ENCODE measurements at regions not wholly inside any gene's neighbourhood (a gene's known extent, or its start where the extent isn't known, plus 50 kb on each side); places are given as distances from the start of the nearest gene placed in this dataset.
A peak's percentile ranks its signal among the peaks of the same experiment; 100 is the strongest.

- Histone ChIP-seq H3K18ac (ENCODE audit: low read length) (no peak overlapping the region), H4K12ac (ENCODE audit: low read depth, low read length) (no peak overlapping the region), H3K9me3 (ENCODE audit: insufficient read depth, low read depth, low read length) (peaks cover 3% of the 10 kb centered on the region), H3K9ac (ENCODE audit: low read length) (no peak overlapping the region), H3K14ac (ENCODE audit: low read length) (no peak overlapping the region), H2AK5ac (ENCODE audit: low read length) (no peak overlapping the region), H4K8ac (ENCODE audit: low read depth, low read length) (no peak overlapping the region), H2BK5ac (ENCODE audit: low read depth, low read length, poor library complexity) (no peak overlapping the region), H4K91ac (ENCODE audit: low read depth, low read length) (no peak overlapping the region), H3K4me3 (ENCODE audit: low read depth, low read length) (no peak overlapping the region), H3K4me2 (ENCODE audit: low read length) (no peak overlapping the region), H3K79me1 (ENCODE audit: low read length) (no peaks in the 10 kb centered on the region), H3K4me1 (ENCODE audit: control insufficient read depth in 1 of 2, insufficient read depth in 2 of 2, low read length in 2 of 2) (peaks cover 3% of the 10 kb centered on the region in 2 experiments), H3K79me2 (ENCODE audit: control insufficient read depth, insufficient read depth, low read length, poor library complexity) (no peaks in the 10 kb centered on the region), H2AFZ (ENCODE audit: insufficient read depth, low read length, poor library complexity) (no peak overlapping the region), H3K23ac (ENCODE audit: low read length) (no peak overlapping the region), H2BK12ac (ENCODE audit: low read length) (no peak overlapping the region), H3K27ac (ENCODE audit: low read depth, low read length) (no peak overlapping the region), H3K36me3 (ENCODE audit: control insufficient read depth in 1 of 2, insufficient read depth in 2 of 2, low read length in 2 of 2) (no peaks in the 10 kb centered on the region), H2BK120ac (ENCODE audit: insufficient read depth, low read length, poor library complexity) (no peak overlapping the region), H3K27me3 (ENCODE audit: insufficient read depth, low read length) (no peaks in the 10 kb centered on the region), H3K4ac (ENCODE audit: low read depth, low read length) (no peak overlapping the region)
- DNase-seq = no peak
- WGBS (ENCODE audit: extremely low coverage, insufficient coverage, insufficient read length) = no CpG with 5 or more reads among the region's 14 CpGs
Measured at GRCh38 chr21:43354026-43354420, 72.9 kb downstream of the SIK1 start.

GRCh38 chr21:43353282-43354025 is 73.5 kb downstream of the SIK1 start:
- Histone ChIP-seq H3K27me3 (ENCODE audit: insufficient read depth, low read length) (no peaks in the 10 kb centered on the region), H3K4ac (ENCODE audit: low read depth, low read length) (no peak overlapping the region), H3K4me3 (ENCODE audit: low read depth, low read length) (no peak overlapping the region), H3K36me3 (ENCODE audit: control insufficient read depth in 1 of 2, insufficient read depth in 2 of 2, low read length in 2 of 2) (no peaks in the 10 kb centered on the region), H3K9ac (ENCODE audit: low read length) (no peak overlapping the region), H3K9me3 (ENCODE audit: insufficient read depth, low read depth, low read length) (peaks cover 3% of the 10 kb centered on the region), H4K8ac (ENCODE audit: low read depth, low read length) (no peak overlapping the region), H3K4me2 (ENCODE audit: low read length) (no peak overlapping the region), H3K18ac (ENCODE audit: low read length) (no peak overlapping the region), H2BK12ac (ENCODE audit: low read length) (no peak overlapping the region), H2AK5ac (ENCODE audit: low read length) (no peak overlapping the region), H3K27ac (ENCODE audit: low read depth, low read length) (no peak overlapping the region), H4K91ac (ENCODE audit: low read depth, low read length) (no peak overlapping the region), H3K14ac (ENCODE audit: low read length) (no peak overlapping the region), H3K4me1 (ENCODE audit: control insufficient read depth in 1 of 2, insufficient read depth in 2 of 2, low read length in 2 of 2) (peaks cover 7% of the 10 kb centered on the region in 2 experiments), H4K12ac (ENCODE audit: low read depth, low read length) (no peak overlapping the region), H2BK5ac (ENCODE audit: low read depth, low read length, poor library complexity) (no peak overlapping the region), H3K79me2 (ENCODE audit: control insufficient read depth, insufficient read depth, low read length, poor library complexity) (no peaks in the 10 kb centered on the region), H2BK120ac (ENCODE audit: insufficient read depth, low read length, poor library complexity) (no peak overlapping the region), H2AFZ (ENCODE audit: insufficient read depth, low read length, poor library complexity) (no peak overlapping the region), H3K23ac (ENCODE audit: low read length) (no peak overlapping the region), H3K79me1 (ENCODE audit: low read length) (no peaks in the 10 kb centered on the region)
- no CpG with 5 or more reads among the region's 28 CpGs for WGBS (ENCODE audit: extremely low coverage, insufficient coverage, insufficient read length)
- DNase-seq = no peak

GRCh38 chr21:43352568-43353281 is 74.2 kb downstream of the SIK1 start:
- Histone ChIP-seq H3K18ac (ENCODE audit: low read length) (no peak overlapping the region), H3K9me3 (ENCODE audit: insufficient read depth, low read depth, low read length) (peaks cover 3% of the 10 kb centered on the region), H3K4me1 (ENCODE audit: control insufficient read depth in 1 of 2, insufficient read depth in 2 of 2, low read length in 2 of 2) (peaks cover 7% of the 10 kb centered on the region in 2 experiments), H4K8ac (ENCODE audit: low read depth, low read length) (no peak overlapping the region), H3K23ac (ENCODE audit: low read length) (no peak overlapping the region), H3K4me2 (ENCODE audit: low read length) (no peak overlapping the region), H2AK5ac (ENCODE audit: low read length) (no peak overlapping the region), H3K27me3 (ENCODE audit: insufficient read depth, low read length) (no peaks in the 10 kb centered on the region), H3K27ac (ENCODE audit: low read depth, low read length) (no peak overlapping the region), H3K14ac (ENCODE audit: low read length) (no peak overlapping the region), H3K4me3 (ENCODE audit: low read depth, low read length) (no peak overlapping the region), H4K12ac (ENCODE audit: low read depth, low read length) (no peak overlapping the region), H2BK5ac (ENCODE audit: low read depth, low read length, poor library complexity) (no peak overlapping the region), H2BK12ac (ENCODE audit: low read length) (no peak overlapping the region), H3K79me2 (ENCODE audit: control insufficient read depth, insufficient read depth, low read length, poor library complexity) (no peaks in the 10 kb centered on the region), H3K36me3 (ENCODE audit: control insufficient read depth in 1 of 2, insufficient read depth in 2 of 2, low read length in 2 of 2) (no peaks in the 10 kb centered on the region), H3K9ac (ENCODE audit: low read length) (no peak overlapping the region), H3K79me1 (ENCODE audit: low read length) (no peaks in the 10 kb centered on the region), H3K4ac (ENCODE audit: low read depth, low read length) (no peak overlapping the region), H2BK120ac (ENCODE audit: insufficient read depth, low read length, poor library complexity) (no peak overlapping the region), H2AFZ (ENCODE audit: insufficient read depth, low read length, poor library complexity) (no peak overlapping the region), H4K91ac (ENCODE audit: low read depth, low read length) (no peak overlapping the region)
- WGBS (ENCODE audit: extremely low coverage, insufficient coverage, insufficient read length) = no CpG with 5 or more reads among the region's 16 CpGs
- DNase-seq = peak in 1 of 2 donors; percentile 13

DNA sequence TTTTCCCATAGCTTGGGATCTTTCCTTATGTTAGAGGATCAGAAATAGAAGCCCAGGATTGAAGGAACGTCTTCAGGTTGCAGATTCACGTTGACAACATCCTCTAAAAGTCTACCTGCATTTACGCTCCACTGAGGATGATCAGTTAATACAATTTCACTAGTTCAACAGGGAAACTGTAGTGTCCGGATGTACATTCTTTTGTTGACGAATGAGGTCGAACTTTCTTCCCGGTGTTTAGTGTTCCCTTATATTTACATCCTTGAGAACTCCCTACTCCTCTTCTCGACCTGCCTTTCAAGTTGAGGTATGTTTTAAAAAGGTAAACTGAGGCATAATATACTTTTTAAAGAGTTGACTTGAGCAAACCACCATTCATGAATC is 74.8 kb downstream of the SIK1 start:
- no peak overlapping the region for H4K12ac ChIP-seq (ENCODE audit: low read depth, low read length)
- no peaks in the 10 kb centered on the region for H3K27me3 ChIP-seq (ENCODE audit: insufficient read depth, low read length)
- H3K23ac ChIP-seq (ENCODE audit: low read length) = no peak overlapping the region
- no peak overlapping the region for H2BK12ac ChIP-seq (ENCODE audit: low read length)
- peaks cover 3% of the 10 kb centered on the region for H3K9me3 ChIP-seq (ENCODE audit: insufficient read depth, low read depth, low read length)
- H4K91ac ChIP-seq (ENCODE audit: low read depth, low read length) = no peak overlapping the region
- H3K18ac ChIP-seq (ENCODE audit: low read length) = no peak overlapping the region
- H3K79me2 ChIP-seq (ENCODE audit: control insufficient read depth, insufficient read depth, low read length, poor library complexity) = no peaks in the 10 kb centered on the region
- no peak overlapping the region for H3K14ac ChIP-seq (ENCODE audit: low read length)
- no peak overlapping the region for H2BK5ac ChIP-seq (ENCODE audit: low read depth, low read length, poor library complexity)
- no peak overlapping the region for H3K27ac ChIP-seq (ENCODE audit: low read depth, low read length)
- no peak for DNase-seq
- no peak overlapping the region for H3K4me2 ChIP-seq (ENCODE audit: low read length)
- no peaks in the 10 kb centered on the region for H3K36me3 ChIP-seq (ENCODE audit: control insufficient read depth in 1 of 2, insufficient read depth in 2 of 2, low read length in 2 of 2)
- no peak overlapping the region for H3K4ac ChIP-seq (ENCODE audit: low read depth, low read length)
- H2BK120ac ChIP-seq (ENCODE audit: insufficient read depth, low read length, poor library complexity) = no peak overlapping the region
- H4K8ac ChIP-seq (ENCODE audit: low read depth, low read length) = no peak overlapping the region
- WGBS (ENCODE audit: extremely low coverage, insufficient coverage, insufficient read length) = no CpG with 5 or more reads among the region's 8 CpGs
- H2AFZ ChIP-seq (ENCODE audit: insufficient read depth, low read length, poor library complexity) = no peak overlapping the region
- H3K9ac ChIP-seq (ENCODE audit: low read length) = no peak overlapping the region
- H3K4me1 ChIP-seq (ENCODE audit: control insufficient read depth in 1 of 2, insufficient read depth in 2 of 2, low read length in 2 of 2) = peaks cover 7% of the 10 kb centered on the region in 2 experiments
- H3K79me1 ChIP-seq (ENCODE audit: low read length) = no peaks in the 10 kb centered on the region
- H2AK5ac ChIP-seq (ENCODE audit: low read length) = no peak overlapping the region
- no peak overlapping the region for H3K4me3 ChIP-seq (ENCODE audit: low read depth, low read length)

All from trophoblast cell (in vitro differentiated cells and primary cell).